ENCODE measurements at regions not wholly inside any gene's neighbourhood (a gene's known extent, or its start where the extent isn't known, plus 50 kb on each side); places are given as distances from the start of the nearest gene placed in this dataset.

DNA sequence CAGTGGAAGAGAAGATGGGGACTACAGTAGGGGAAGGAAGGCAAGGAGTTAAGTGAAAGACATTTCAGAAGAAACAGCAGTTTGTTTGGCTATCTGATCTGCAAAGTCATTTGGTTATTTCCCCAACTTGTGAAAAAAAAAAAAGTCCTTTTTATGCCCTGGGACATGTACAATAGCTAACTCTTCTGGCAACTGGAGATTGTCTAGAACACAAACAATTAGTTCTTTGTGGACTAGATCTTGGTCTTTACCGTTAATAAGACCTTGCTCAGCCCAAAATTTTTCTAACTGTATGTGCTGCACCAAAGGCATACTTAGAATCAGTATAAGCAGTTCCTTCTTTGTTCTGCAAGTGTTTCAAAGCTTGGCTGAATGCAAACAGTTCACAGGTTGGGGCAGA lies 103.5 kb upstream of the NECTIN3 start:
- Histone ChIP-seq H3K27ac (replicated peaks) (no peak overlapping the region), H3K4me3 (replicated peaks; ENCODE audit: insufficient read depth, low read length) (no peak overlapping the region), H3K27me3 (ENCODE audit: insufficient read depth, poor library complexity, severe bottlenecking) (no peaks in the 10 kb centered on the region)
- no peak for TF ChIP-seq REST (IDR thresholded peaks at IDR 0.05; ENCODE audit: insufficient replicate concordance, low read depth)
- no peak for TF ChIP-seq POLR2AphosphoS5 (IDR thresholded peaks at IDR 0.05; ENCODE audit: low read depth)
- no peak for TF ChIP-seq CTCF (IDR thresholded peaks at IDR 0.05; ENCODE audit: insufficient read depth, low read length)
- TF ChIP-seq SPI1 (IDR thresholded peaks at IDR 0.05; ENCODE audit: borderline replicate concordance, low read depth): no peak
- DNase-seq (ENCODE audit: low read depth in 1 of 2, low spot score in 1 of 2): no peak

DNA sequence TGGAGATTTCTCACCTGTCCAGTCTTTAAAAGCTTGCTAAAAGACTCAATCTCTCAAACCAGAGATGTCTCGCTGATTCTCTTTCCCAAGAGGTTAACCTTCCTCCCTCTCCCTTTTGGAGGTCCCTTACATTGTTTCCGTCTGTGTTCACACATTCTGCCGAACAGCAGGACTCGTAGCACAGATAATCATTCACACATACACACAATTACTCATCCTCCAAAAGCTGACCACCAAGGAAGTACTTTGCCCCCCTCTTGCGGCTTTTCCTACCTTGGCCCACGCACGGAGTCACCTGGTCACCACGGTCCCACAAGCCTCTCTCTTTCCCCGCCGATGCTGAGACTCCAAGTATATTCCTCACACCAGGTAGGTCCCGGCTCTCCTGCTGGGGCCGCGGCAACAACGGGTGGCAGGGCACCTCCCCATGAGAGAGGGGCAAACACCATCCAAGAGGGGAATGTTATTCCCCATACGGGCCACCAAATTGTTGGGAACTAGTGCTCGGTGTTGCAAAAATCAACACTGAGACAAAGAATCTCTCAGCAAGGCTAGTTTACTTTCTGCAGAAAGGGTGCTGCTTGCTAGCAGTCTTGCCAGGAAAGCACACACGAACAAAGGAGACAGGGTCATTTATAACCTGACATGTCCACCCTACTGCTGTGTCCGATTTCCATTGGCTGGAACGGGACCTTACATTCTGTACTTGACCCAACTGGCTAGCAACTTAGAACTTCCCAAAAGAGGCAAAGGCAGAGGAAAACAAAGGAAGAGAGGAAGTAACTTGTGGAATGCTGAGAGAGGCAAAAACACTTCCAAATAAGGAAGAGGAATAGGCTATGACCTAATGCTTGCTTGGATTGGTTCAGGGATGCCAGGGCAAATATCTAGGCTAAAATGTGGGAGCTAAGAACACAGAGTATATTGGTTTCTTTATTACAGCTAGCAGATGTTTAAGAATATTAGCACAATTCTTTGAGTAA lies 102.1 kb upstream of the NECTIN3 start:
- TF ChIP-seq CTCF (IDR thresholded peaks at IDR 0.05; ENCODE audit: insufficient read depth, low read length): no peak
- TF ChIP-seq GABPA (IDR thresholded peaks at IDR 0.05; ENCODE audit: low read depth): no peak
- no peak for TF ChIP-seq POLR2AphosphoS5 (IDR thresholded peaks at IDR 0.05; ENCODE audit: low read depth)
- TF ChIP-seq REST (IDR thresholded peaks at IDR 0.05; ENCODE audit: insufficient replicate concordance, low read depth): no peak
- no peak for TF ChIP-seq SPI1 (IDR thresholded peaks at IDR 0.05; ENCODE audit: borderline replicate concordance, low read depth)
- DNase-seq (ENCODE audit: low read depth in 1 of 2, low spot score in 1 of 2): no peak
- Histone ChIP-seq H3K27me3 (ENCODE audit: insufficient read depth, poor library complexity, severe bottlenecking) (no peaks in the 10 kb centered on the region), H3K4me3 (replicated peaks; ENCODE audit: insufficient read depth, low read length) (no peak overlapping the region), H3K27ac (replicated peaks) (no peak overlapping the region)

GRCh38 chr3:110971010-110971601 lies 100.5 kb upstream of the NECTIN3 start:
- H3K4me3 ChIP-seq (replicated peaks; ENCODE audit: insufficient read depth, low read length): no peak overlapping the region
- H3K27ac ChIP-seq (replicated peaks): no peak overlapping the region
- no peaks in the 10 kb centered on the region for H3K27me3 ChIP-seq (ENCODE audit: insufficient read depth, poor library complexity, severe bottlenecking)
- peak in 1 of 2 experiments; percentile 16 for DNase-seq (ENCODE audit: low read depth in 1 of 2, low spot score in 1 of 2)
- TF ChIP-seq SPI1 (IDR thresholded peaks at IDR 0.05; ENCODE audit: borderline replicate concordance, low read depth) (peak; percentile 82), POLR2AphosphoS5 (IDR thresholded peaks at IDR 0.05; ENCODE audit: low read depth) (no peak)

- no peak for DNase-seq (ENCODE audit: low read depth in 1 of 2, low spot score in 1 of 2)
- H3K4me3 ChIP-seq (replicated peaks; ENCODE audit: insufficient read depth, low read length): no peak overlapping the region
- no peaks in the 10 kb centered on the region for H3K27me3 ChIP-seq (ENCODE audit: insufficient read depth, poor library complexity, severe bottlenecking)
- no peak overlapping the region for H3K27ac ChIP-seq (replicated peaks)
- TF ChIP-seq CTCF (IDR thresholded peaks at IDR 0.05; ENCODE audit: insufficient read depth, low read length) (no peak), GABPA (IDR thresholded peaks at IDR 0.05; ENCODE audit: low read depth) (no peak), REST (IDR thresholded peaks at IDR 0.05; ENCODE audit: insufficient replicate concordance, low read depth) (no peak), SPI1 (IDR thresholded peaks at IDR 0.05; ENCODE audit: borderline replicate concordance, low read depth) (no peak), POLR2AphosphoS5 (IDR thresholded peaks at IDR 0.05; ENCODE audit: low read depth) (no peak)
Observed at GRCh38 chr3:110973263-110973895, 98.2 kb upstream of the NECTIN3 start.
